HepG2 (cell line): ENCODE measurements at regions not wholly inside any gene's neighbourhood (a gene's known extent, or its start where the extent isn't known, plus 50 kb on each side); places are given as distances from the start of the nearest gene placed in this dataset.

Source experiments
- ATAC-seq: fragments of 200-7000 bp; cut with Tn5 transposase; 3 replicates; pipeline ENCODE4 v1.9.1; 2020; ENCODE audit warnings: mild to moderate bottlenecking, moderate library complexity
- BruUV-seq: library from RNA; stranded (reverse); fragments of 400-500 nt; replicated peaks from 2 replicates; lab custom pipeline; 2021; lab: Mats Ljungman, UMichigan
- CTCF ChIA-PET: fragments of 300-600 bp; formaldehyde crosslinking; extraction: SDS; loops from one replicate; lab custom pipeline; 2021; ENCODE audit warnings: low total read pairs, inconsistent platforms, low intra/inter-chr PET ratio; lab: Yijun Ruan, JAX
- POLR2A ChIA-PET: fragments of 350-600 bp; sonication (Branson Sonifier 250); formaldehyde crosslinking; loops from one replicate; lab custom pipeline; 2020; ENCODE audit warnings: antibody characterized with exemption, inconsistent platforms; lab: Yijun Ruan, JAX
- DNase-seq: peaks from one replicate; pipeline ENCODE4 v3.0.0-alpha.2; 2015; ENCODE audit warnings: low spot score
- FAIRE-seq: peaks from 3 replicates; lab custom pipeline; 2011; peaks lifted over from hg19 to GRCh38; lab: Jason Lieb, UNC
- H2AFZ ChIP-seq: one replicate; pipeline ENCODE4 v1.6.1; 2011; ENCODE audit warnings: low read length, inconsistent platforms
- H3K27ac ChIP-seq: fragments of 300-600 bp; 3 replicates; pipeline ENCODE4 v1.8.0; 2011; ENCODE audit warnings: mixed run types, mild to moderate bottlenecking, mixed read lengths, low read length, inconsistent platforms; ENCODE audit not compliant: insufficient read depth; ENCODE audit errors: extremely low read length
- H3K27me3 ChIP-seq, 2 experiments: fragments of 200-600 bp in 1 of 2; 2 replicates in 1 of 2; 3 replicates in 1 of 2; pipeline versions ENCODE4 v1.6.0 to v1.8.0; 2011; ENCODE audit warnings: low read length in 2 of 2, mild to moderate bottlenecking in 2 of 2, moderate library complexity in 2 of 2, inconsistent platforms in 1 of 2; ENCODE audit not compliant: insufficient read depth in 2 of 2, control insufficient read depth in 1 of 2
- H3K36me3 ChIP-seq, 2 experiments: fragments of 200-600 bp in 1 of 2; replicated peaks in 1 of 2; 2 replicates in 1 of 2; 3 replicates in 1 of 2; pipeline versions ENCODE4 v1.5.1 to v1.8.0; 2011; ENCODE audit warnings: low read length in 2 of 2, inconsistent platforms in 1 of 2; ENCODE audit not compliant: insufficient read depth in 2 of 2, control insufficient read depth in 1 of 2
- H3K4me1 ChIP-seq: 2 replicates; pipeline ENCODE4 v1.5.1; 2012; ENCODE audit warnings: low read length, inconsistent platforms; ENCODE audit not compliant: insufficient read depth
- H3K4me2 ChIP-seq: 2 replicates; pipeline ENCODE4 v1.6.0; 2011; ENCODE audit warnings: low read depth, low read length, inconsistent platforms
- H3K4me3 ChIP-seq, 3 experiments: fragments of 200-600 bp in 1 of 3; sonication (generic), shearing (Covaris generic) in 1 of 3; replicated peaks in 1 of 3; 2 replicates each; pipeline ENCODE4 v1.5.1; 2011 to 2016; ENCODE audit warnings: low read length in 3 of 3, inconsistent platforms in 2 of 3, low read depth in 2 of 3, mild to moderate bottlenecking in 2 of 3, control low read depth in 1 of 3, mixed read lengths in 1 of 3; ENCODE audit not compliant: insufficient read depth in 1 of 3
- H3K79me2 ChIP-seq: one replicate; pipeline ENCODE4 v1.6.1; 2011; ENCODE audit warnings: low read length, inconsistent platforms; ENCODE audit not compliant: insufficient read depth
- H3K9ac ChIP-seq: 2 replicates; pipeline ENCODE4 v1.6.0; 2011; ENCODE audit warnings: mild to moderate bottlenecking, low read depth, low read length, inconsistent platforms; ENCODE audit not compliant: insufficient read depth
- H3K9me3 ChIP-seq: 2 replicates; pipeline ENCODE4 v1.5.1; 2012; ENCODE audit warnings: mild to moderate bottlenecking, low read length
- H4K20me1 ChIP-seq: 2 replicates; pipeline ENCODE4 v1.6.0; 2011; ENCODE audit warnings: inconsistent platforms, mild to moderate bottlenecking, low read length, moderate library complexity; ENCODE audit not compliant: insufficient read depth
- CBFB ChIP-seq: sonication (generic); formaldehyde crosslinking; IDR thresholded peaks from 2 replicates; pipeline ENCODE4 v1.4.0; 2020; ENCODE audit warnings: missing genetic modification reagents
- CREB1 ChIP-seq, 2 experiments: fragments of 450-650 bp in 1 of 2; IDR thresholded peaks; 2 replicates each; pipeline ENCODE4 v1.6.1; 2016 to 2017; ENCODE audit warnings: control low read depth in 1 of 2, mild to moderate bottlenecking in 1 of 2, missing compliant biosample characterization in 1 of 2, missing genetic modification characterization in 1 of 2
- EED ChIP-seq: sonication (generic); formaldehyde crosslinking; IDR thresholded peaks from 2 replicates; pipeline ENCODE4 v1.5.0; 2020; ENCODE audit warnings: mild to moderate bottlenecking, missing genetic modification reagents
- MAFF ChIP-seq: IDR thresholded peaks from 2 replicates; pipeline ENCODE4 v1.6.1; 2011; ENCODE audit warnings: low read depth, low read length, improper control_type of control experiment
- MAFK ChIP-seq, 2 experiments: IDR thresholded peaks in 1 of 2; conservative IDR thresholded peaks in 1 of 2; 2 replicates each; pipeline ENCODE4 v1.6.1; 2011; ENCODE audit warnings: improper control_type of control experiment in 2 of 2, low read length in 2 of 2
- NR2F6 ChIP-seq, 2 experiments: IDR thresholded peaks; 2 replicates each; pipeline ENCODE4 v1.6.1; 2016; ENCODE audit warnings: antibody characterized with exemption in 1 of 2, mild to moderate bottlenecking in 1 of 2
- SIN3A ChIP-seq: IDR thresholded peaks from 2 replicates; pipeline ENCODE4 v1.6.1; 2011; ENCODE audit warnings: low read depth, mild to moderate bottlenecking, control low read depth, low read length, borderline replicate concordance
- WGBS: methylation state at CpG from one replicate; pipeline ENCODE4 v1.1.6; 2017; ENCODE audit warnings: low lambda C conversion rate; 5-methylcytosine and 5-hydroxymethylcytosine counted together
- in situ Hi-C: cut with HindIII; loops from 2 replicates; pipeline ENCODE4 v1.10.0; 2017; ENCODE audit warnings: low pct_unique_long_range_greater_than_20kb; ENCODE audit not compliant: extremely low pct_ligation_motif_present
- intact Hi-C: fragments of 100-400 bp; cut with micrococcal nuclease; formaldehyde crosslinking; loops from one replicate; pipeline ENCODE4 v1.10.0; 2022; ENCODE audit not compliant: unreplicated experiment
- TF ChIP-seq, protein P1 (sequence below): IDR thresholded peaks from 2 replicates; pipeline ENCODE4 v1.6.1; 2016; ENCODE audit warnings: low read depth
- TF ChIP-seq, protein P2 (sequence below): sonication (generic); formaldehyde crosslinking; IDR thresholded peaks from 2 replicates; pipeline ENCODE4 v1.5.1; 2020; ENCODE audit warnings: mild to moderate bottlenecking, missing genetic modification reagents, borderline replicate concordance

DNA sequence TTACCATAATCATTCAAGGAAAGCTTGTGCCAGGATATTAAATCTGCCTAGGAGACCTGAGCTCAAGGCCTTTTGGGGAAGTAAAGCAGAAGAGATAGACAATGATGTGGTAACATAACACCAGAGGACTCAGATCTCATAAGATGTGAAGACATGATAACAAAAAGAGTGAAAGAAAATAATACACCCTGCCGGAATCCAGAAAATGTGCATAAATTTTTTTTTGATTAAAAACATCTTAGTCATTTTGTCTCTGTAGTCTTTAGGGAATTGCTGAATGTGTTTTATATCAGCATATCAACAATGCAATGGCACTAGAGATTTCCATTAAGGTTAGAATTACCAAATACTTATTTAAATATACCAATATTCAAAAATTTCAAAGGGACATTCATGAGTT lies 326.8 kb upstream of the ROBO1 start (continued):
- TF ChIP-seq, protein P1, sequence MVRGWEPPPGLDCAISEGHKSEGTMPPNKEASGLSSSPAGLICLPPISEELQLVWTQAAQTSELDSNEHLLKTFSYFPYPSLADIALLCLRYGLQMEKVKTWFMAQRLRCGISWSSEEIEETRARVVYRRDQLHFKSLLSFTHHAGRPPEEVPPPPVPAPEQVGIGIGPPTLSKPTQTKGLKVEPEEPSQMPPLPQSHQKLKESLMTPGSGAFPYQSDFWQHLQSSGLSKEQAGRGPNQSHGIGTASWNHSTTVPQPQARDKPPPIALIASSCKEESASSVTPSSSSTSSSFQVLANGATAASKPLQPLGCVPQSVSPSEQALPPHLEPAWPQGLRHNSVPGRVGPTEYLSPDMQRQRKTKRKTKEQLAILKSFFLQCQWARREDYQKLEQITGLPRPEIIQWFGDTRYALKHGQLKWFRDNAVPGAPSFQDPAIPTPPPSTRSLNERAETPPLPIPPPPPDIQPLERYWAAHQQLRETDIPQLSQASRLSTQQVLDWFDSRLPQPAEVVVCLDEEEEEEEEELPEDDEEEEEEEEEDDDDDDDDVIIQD (CRISPR knock-in tag) = no peak
- TF ChIP-seq NR2F6 (IDR thresholded peaks at IDR 0.05) (no peak), NR2F6 (CRISPR knock-in tag; IDR thresholded peaks at IDR 0.05) (no peak), SIN3A (no peak), CREB1 (IDR thresholded peaks at IDR 0.05) (no peak), CREB1 (CRISPR knock-in tag; IDR thresholded peaks at IDR 0.05) (no peak), EED (CRISPR knock-in tag) (no peak)
- TF ChIP-seq, protein P2, sequence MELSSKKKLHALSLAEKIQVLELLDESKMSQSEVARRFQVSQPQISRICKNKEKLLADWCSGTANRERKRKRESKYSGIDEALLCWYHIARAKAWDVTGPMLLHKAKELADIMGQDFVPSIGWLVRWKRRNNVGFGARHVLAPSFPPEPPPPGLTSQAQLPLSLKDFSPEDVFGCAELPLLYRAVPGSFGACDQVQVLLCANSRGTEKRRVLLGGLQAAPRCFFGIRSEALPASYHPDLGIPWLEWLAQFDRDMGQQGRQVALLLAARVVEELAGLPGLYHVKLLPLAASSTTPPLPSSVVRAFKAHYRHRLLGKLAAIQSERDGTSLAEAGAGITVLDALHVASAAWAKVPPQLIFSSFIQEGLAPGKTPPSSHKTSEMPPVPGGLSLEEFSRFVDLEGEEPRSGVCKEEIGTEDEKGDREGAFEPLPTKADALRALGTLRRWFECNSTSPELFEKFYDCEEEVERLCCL (CRISPR knock-in tag) = no peak

DNA sequence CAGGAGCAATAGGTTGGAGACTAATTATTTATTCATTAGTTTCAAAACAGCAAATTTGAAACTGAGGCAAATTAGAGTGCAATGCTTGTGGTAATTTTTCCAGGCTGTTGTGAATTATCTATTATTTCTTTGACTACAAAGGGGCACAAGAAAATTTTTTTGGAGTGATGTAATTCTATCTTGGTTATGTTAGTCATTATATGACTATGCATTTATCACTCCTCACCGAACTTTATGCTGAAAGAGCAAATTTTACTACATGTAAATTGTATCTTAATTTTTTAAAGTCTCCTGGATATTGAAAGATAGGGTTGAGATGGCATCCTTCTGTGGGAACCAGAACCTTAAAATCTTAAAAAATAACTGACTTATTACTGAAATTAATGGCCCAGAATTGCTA lies 320.0 kb upstream of the ROBO1 start:
- CTCF ChIA-PET = no interaction called here
- TF ChIP-seq CBFB (CRISPR knock-in tag) (no peak), MAFF (0 out of 2 replicates have a peak, but pooled peaks have one; percentile 31), MAFK (conservative IDR thresholded peaks at IDR 0.05 in 1 of 2, IDR thresholded peaks at IDR 0.05 in 1 of 2; ENCODE audit: low read length in 2 of 2) (peak; percentile 38 to 56)
- TF ChIP-seq, all 625 proteins: peak for 2
- Histone ChIP-seq H3K79me2 (no peaks in the 10 kb centered on the region), H4K20me1 (no peaks in the 10 kb centered on the region), H3K4me2 (no peak overlapping the region), H3K27ac (no peak overlapping the region), H2AFZ (no peak overlapping the region), H3K4me1 (no peaks in the 10 kb centered on the region), H3K9ac (no peak overlapping the region), H3K4me3 (no peak overlapping the region), H3K36me3 (no peaks in the 10 kb centered on the region), H3K27me3 (no peaks in the 10 kb centered on the region), H3K9me3 (no peaks in the 10 kb centered on the region)
- ATAC-seq (no peak), FAIRE-seq (no peak), DNase-seq (no peak)
- POLR2A ChIA-PET = no interaction called here
- in situ Hi-C loops = no loop called here
- intact Hi-C loops = no loop called here
- no TSS peak for BruUV-seq
- WGBS = 0% methylated on average over 1 of the region's 1 CpG
